Astrocyte (in vitro differentiated cells and primary cell): ENCODE measurements at regions not wholly inside any gene's neighbourhood (a gene's known extent, or its start where the extent isn't known, plus 50 kb on each side); places are given as distances from the start of the nearest gene placed in this dataset.

Source experiments
- DNase-seq: peaks from one replicate; pipeline ENCODE4 v3.0.0-alpha.2; 2010; ENCODE audit warnings: low read depth
- FAIRE-seq: peaks from 2 replicates; lab custom pipeline; 2011; peaks lifted over from hg19 to GRCh38; lab: Jason Lieb, UNC
- H2AFZ ChIP-seq: 2 replicates; pipeline ENCODE4 v1.6.0; 2012; ENCODE audit warnings: low read depth, low read length, inconsistent platforms
- H3K27ac ChIP-seq: 2 replicates; pipeline ENCODE4 v1.5.1; 2011; ENCODE audit warnings: low read depth, low read length, inconsistent platforms
- H3K27me3 ChIP-seq: 2 replicates; pipeline ENCODE4 v1.6.0; 2011; ENCODE audit warnings: low read length, inconsistent platforms; ENCODE audit not compliant: insufficient read depth
- H3K36me3 ChIP-seq: 2 replicates; pipeline ENCODE4 v1.5.1; 2011; ENCODE audit warnings: low read length, inconsistent platforms; ENCODE audit not compliant: insufficient read depth
- H3K4me1 ChIP-seq: 2 replicates; pipeline ENCODE4 v1.5.1; 2011; ENCODE audit warnings: low read length, inconsistent platforms; ENCODE audit not compliant: insufficient read depth
- H3K4me2 ChIP-seq: 2 replicates; pipeline ENCODE4 v1.6.0; 2012; ENCODE audit warnings: low read length, inconsistent platforms
- H3K4me3 ChIP-seq: 2 replicates; pipeline ENCODE4 v1.5.1; 2011; ENCODE audit warnings: low read depth, mild to moderate bottlenecking, low read length, inconsistent platforms; ENCODE audit not compliant: insufficient read depth
- H3K79me2 ChIP-seq: 2 replicates; pipeline ENCODE4 v1.6.0; 2012; ENCODE audit warnings: mild to moderate bottlenecking, low read length, inconsistent platforms; ENCODE audit not compliant: insufficient read depth
- H3K9ac ChIP-seq: 2 replicates; pipeline ENCODE4 v1.6.0; 2012; ENCODE audit warnings: mild to moderate bottlenecking, low read length, inconsistent platforms
- H3K9me3 ChIP-seq: 2 replicates; pipeline ENCODE4 v1.5.1; 2012; ENCODE audit warnings: low read depth, mild to moderate bottlenecking, low read length, inconsistent platforms; ENCODE audit not compliant: insufficient read depth
- H4K20me1 ChIP-seq: 2 replicates; pipeline ENCODE4 v1.6.0; 2012; ENCODE audit warnings: low read length, inconsistent platforms; ENCODE audit not compliant: insufficient read depth
- H3K27ac Mint-ChIP-seq: one replicate; pipeline ENCODE4 v1.8.0; 2021; ENCODE audit warnings: mild to moderate bottlenecking, mixed read lengths; ENCODE audit not compliant: unreplicated experiment
- H3K27me3 Mint-ChIP-seq: one replicate; pipeline ENCODE4 v1.8.0; 2021; ENCODE audit warnings: low read depth, mixed read lengths; ENCODE audit not compliant: unreplicated experiment
- H3K36me3 Mint-ChIP-seq: one replicate; pipeline ENCODE4 v1.8.0; 2021; ENCODE audit warnings: low read depth, mixed read lengths; ENCODE audit not compliant: unreplicated experiment
- H3K4me1 Mint-ChIP-seq: one replicate; pipeline ENCODE4 v1.8.0; 2021; ENCODE audit warnings: low read depth, mixed read lengths; ENCODE audit not compliant: unreplicated experiment
- H3K4me3 Mint-ChIP-seq: one replicate; pipeline ENCODE4 v1.8.0; 2021; ENCODE audit warnings: mild to moderate bottlenecking, moderate library complexity, mixed read lengths; ENCODE audit not compliant: unreplicated experiment
- H3K9me3 Mint-ChIP-seq: one replicate; pipeline ENCODE4 v1.8.0; 2021; ENCODE audit warnings: mild to moderate bottlenecking, mixed read lengths; ENCODE audit not compliant: unreplicated experiment
- EZH2 ChIP-seq: IDR thresholded peaks from 2 replicates; pipeline ENCODE4 v1.6.1; 2012; ENCODE audit warnings: mild to moderate bottlenecking, low read length, inconsistent platforms; ENCODE audit not compliant: insufficient read depth
- TF ChIP-seq, protein P1 (sequence below): IDR thresholded peaks from 2 replicates; pipeline ENCODE4 v1.5.1; 2011; ENCODE audit warnings: low read depth, mild to moderate bottlenecking, inconsistent platforms, low read length, moderate library complexity; ENCODE audit not compliant: insufficient read depth

DNA sequence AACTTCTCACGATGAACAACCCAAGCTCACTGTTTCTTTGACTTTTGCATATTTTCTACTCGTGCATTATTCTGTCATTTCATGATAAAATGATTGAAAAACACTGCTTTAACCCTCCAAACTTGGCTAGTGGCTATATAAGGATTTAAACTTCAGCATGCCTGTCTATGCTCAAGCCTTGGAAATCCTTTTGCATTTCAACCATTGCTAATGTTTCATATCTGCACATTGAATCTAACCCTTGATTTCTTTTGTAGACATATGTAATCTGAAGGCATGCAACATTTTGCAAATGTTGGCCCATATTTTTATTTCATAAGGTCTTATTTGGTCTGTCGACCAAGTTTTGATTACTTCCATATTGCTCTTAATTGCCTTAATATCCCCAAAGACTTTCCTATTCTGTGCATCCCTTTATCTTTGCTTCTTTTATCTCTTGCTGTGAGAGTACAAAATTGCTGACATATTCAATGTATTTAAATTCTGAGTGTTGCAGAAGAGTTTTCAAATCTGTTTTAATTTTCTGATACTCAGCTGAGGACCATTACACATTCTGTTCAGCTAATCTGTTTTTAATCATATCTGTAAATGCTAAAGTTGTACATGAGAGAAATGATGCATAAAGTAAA, 403.7 kb upstream of the ZNF608 start:
- H3K4me2 ChIP-seq, result no peak overlapping the region
- H3K27ac ChIP-seq, result no peak overlapping the region
- H3K9ac ChIP-seq, result no peak overlapping the region
- no peak overlapping the region for H3K4me3 Mint-ChIP-seq
- no peak overlapping the region for H3K27ac Mint-ChIP-seq
- H3K4me1 ChIP-seq, result no peaks in the 10 kb centered on the region
- DNase-seq (no peak), FAIRE-seq (no peak)
- H3K36me3 ChIP-seq, result no peaks in the 10 kb centered on the region
- no peaks in the 10 kb centered on the region for H3K27me3 ChIP-seq
- no peaks in the 10 kb centered on the region for H3K9me3 ChIP-seq
- H3K9me3 Mint-ChIP-seq, result no peaks in the 10 kb centered on the region
- no peaks in the 10 kb centered on the region for H3K27me3 Mint-ChIP-seq
- peaks cover 17% of the 10 kb centered on the region for H3K4me1 Mint-ChIP-seq
- TF ChIP-seq EZH2, result no peak
- TF ChIP-seq, protein P1, sequence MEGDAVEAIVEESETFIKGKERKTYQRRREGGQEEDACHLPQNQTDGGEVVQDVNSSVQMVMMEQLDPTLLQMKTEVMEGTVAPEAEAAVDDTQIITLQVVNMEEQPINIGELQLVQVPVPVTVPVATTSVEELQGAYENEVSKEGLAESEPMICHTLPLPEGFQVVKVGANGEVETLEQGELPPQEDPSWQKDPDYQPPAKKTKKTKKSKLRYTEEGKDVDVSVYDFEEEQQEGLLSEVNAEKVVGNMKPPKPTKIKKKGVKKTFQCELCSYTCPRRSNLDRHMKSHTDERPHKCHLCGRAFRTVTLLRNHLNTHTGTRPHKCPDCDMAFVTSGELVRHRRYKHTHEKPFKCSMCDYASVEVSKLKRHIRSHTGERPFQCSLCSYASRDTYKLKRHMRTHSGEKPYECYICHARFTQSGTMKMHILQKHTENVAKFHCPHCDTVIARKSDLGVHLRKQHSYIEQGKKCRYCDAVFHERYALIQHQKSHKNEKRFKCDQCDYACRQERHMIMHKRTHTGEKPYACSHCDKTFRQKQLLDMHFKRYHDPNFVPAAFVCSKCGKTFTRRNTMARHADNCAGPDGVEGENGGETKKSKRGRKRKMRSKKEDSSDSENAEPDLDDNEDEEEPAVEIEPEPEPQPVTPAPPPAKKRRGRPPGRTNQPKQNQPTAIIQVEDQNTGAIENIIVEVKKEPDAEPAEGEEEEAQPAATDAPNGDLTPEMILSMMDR, result no peak
- no peaks in the 10 kb centered on the region for H3K79me2 ChIP-seq
- no peaks in the 10 kb centered on the region for H4K20me1 ChIP-seq
- H3K36me3 Mint-ChIP-seq, result no peaks in the 10 kb centered on the region
- H3K4me3 ChIP-seq, result no peak overlapping the region
- H2AFZ ChIP-seq, result no peak overlapping the region

- Mint-ChIP-seq H3K4me1 (peaks cover 17% of the 10 kb centered on the region), H3K27me3 (no peaks in the 10 kb centered on the region), H3K36me3 (no peaks in the 10 kb centered on the region), H3K27ac (no peak overlapping the region), H3K9me3 (no peaks in the 10 kb centered on the region), H3K4me3 (no peak overlapping the region)
- DNase-seq (no peak), FAIRE-seq (no peak)
- H3K79me2 ChIP-seq, result no peaks in the 10 kb centered on the region
- H3K4me2 ChIP-seq, result no peak overlapping the region
- H3K27me3 ChIP-seq, result no peaks in the 10 kb centered on the region
- H3K9me3 ChIP-seq, result no peaks in the 10 kb centered on the region
- no peak overlapping the region for H2AFZ ChIP-seq
- H3K36me3 ChIP-seq, result no peaks in the 10 kb centered on the region
- H3K27ac ChIP-seq, result no peak overlapping the region
- no peaks in the 10 kb centered on the region for H4K20me1 ChIP-seq
- no peak overlapping the region for H3K4me3 ChIP-seq
- TF ChIP-seq, protein P1, result no peak
- TF ChIP-seq EZH2, result no peak
- H3K4me1 ChIP-seq, result no peaks in the 10 kb centered on the region
- H3K9ac ChIP-seq, result no peak overlapping the region
These were observed 404.9 kb upstream of the ZNF608 start for GRCh38 chr5:125151150-125151900.

- DNase-seq (no peak), FAIRE-seq (no peak)
- Histone ChIP-seq H4K20me1 (no peaks in the 10 kb centered on the region), H3K9me3 (no peaks in the 10 kb centered on the region), H3K9ac (no peak overlapping the region), H3K36me3 (no peaks in the 10 kb centered on the region), H3K27me3 (no peaks in the 10 kb centered on the region), H3K79me2 (no peaks in the 10 kb centered on the region), H3K4me2 (no peak overlapping the region), H3K4me1 (no peaks in the 10 kb centered on the region), H3K4me3 (no peak overlapping the region), H3K27ac (no peak overlapping the region), H2AFZ (no peak overlapping the region)
- Mint-ChIP-seq H3K9me3 (no peaks in the 10 kb centered on the region), H3K27ac (no peak overlapping the region), H3K27me3 (no peaks in the 10 kb centered on the region), H3K36me3 (no peaks in the 10 kb centered on the region), H3K4me3 (no peak overlapping the region), H3K4me1 (peaks cover 17% of the 10 kb centered on the region)
- TF ChIP-seq EZH2, result no peak
- TF ChIP-seq, protein P1, result no peak
These were observed 405.6 kb upstream of the ZNF608 start for GRCh38 chr5:125152044-125152443.
